IPS-NIHi7 (cell line): ENCODE measurements at regions not wholly inside any gene's neighbourhood (a gene's known extent, or its start where the extent isn't known, plus 50 kb on each side); places are given as distances from the start of the nearest gene placed in this dataset.

Experiments used
- DNase-seq: peaks from one replicate; pipeline ENCODE4 v3.0.0; 2012; ENCODE audit warnings: mixed read lengths; ENCODE audit errors: extremely low spot score

DNA sequence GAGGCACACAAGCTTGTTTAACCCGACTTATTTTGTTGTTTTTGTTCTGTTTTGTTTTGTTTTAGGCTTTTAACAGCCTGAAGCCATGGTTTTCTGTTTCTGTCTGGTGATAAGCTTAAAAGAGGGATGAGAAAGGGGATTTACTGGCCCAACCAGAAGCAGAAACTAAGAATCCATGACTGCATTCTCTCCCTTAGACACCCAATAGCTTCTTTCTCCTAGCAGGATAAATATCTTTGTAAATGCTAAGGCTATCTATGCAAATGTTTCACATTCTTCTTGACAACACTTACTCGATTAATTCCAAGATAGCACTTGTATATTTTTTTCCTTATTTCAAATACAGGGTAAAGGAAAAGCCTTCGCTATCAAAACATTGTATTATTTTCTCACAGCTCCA, 53.7 kb upstream of the SMAD1 start:
- DNase-seq = no peak

GRCh38 chr4:145427221-145427620, 54.4 kb upstream of the SMAD1 start:
- no peak for DNase-seq

GRCh38 chr4:145423017-145423708, 58.5 kb upstream of the SMAD1 start:
- no peak for DNase-seq

GRCh38 chr4:145420595-145421214, 60.9 kb upstream of the SMAD1 start:
- DNase-seq = no peak

DNA sequence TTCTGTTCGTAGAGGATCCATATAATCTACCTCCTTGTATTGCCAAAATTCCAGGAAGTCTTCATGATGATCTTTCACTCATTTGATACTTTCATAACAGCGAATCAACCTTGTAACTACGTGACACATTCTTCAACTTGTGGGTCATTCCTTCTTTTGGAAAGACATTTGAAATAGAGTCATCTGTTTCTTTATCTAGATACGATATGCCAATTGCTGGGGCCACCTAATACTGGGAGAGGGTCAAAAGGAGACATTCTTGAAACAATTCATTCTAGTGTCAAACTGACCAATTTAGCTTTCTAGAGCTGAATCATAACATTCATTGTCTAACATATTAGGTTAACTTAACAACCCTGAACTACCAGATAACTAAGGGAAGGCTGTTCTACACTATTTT, 62.9 kb upstream of the SMAD1 start:
- DNase-seq = no peak

DNA sequence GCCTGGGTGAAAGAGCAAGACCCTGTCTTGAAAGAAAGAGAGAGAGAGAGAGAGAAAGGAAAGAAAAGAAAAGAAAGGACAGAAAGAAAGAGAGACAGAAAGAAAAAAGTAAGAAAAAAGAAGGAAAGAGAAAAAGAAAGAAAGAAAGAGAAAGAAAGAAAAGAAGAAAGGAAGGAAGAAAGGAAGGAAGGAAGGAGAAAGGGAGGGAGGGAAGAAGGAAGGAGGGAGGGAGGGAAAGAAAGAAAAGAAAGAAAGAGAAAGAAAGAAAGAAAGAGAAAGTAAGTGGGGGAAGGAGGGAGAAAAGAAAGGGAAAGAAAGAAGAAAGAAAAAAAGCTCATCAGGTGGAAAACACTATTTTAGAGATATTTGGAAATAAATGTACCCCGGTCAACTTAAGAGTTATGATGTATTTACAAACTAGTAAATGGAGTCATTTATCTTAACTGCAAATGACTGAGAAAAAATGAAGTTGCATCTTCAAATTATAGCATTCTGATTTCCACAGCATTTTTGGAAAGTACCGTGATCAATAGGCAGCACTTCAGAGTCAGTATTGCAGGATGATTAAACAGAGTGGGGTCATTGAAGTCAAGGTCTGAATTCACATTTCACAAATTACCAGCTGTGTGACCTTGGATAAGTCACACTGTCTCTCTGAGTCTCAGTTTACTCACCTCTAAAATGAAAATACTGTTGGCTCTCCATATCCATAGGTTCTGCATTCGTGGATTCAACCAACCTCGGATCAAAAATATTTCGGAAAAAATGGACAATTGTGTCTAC, 64.1 kb upstream of the SMAD1 start:
- no peak for DNase-seq

DNA sequence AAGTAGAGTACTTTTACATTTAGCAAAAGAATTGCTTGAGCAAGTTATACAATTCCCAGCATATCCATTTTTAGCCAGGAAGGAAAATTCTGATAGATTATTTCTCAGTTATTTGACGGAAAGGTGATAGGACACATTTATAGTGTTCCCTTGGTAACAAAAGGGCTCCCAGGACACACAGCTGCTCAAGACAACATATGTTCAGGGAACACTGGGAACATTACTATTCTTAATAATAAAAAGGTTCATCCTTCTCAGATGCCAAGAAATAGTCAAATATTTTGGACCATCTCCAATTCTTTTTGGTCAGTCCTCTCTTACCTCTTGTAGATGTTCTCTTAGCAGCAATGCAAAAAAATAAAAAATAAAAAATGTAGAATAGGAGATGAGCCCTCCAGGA, 66.8 kb upstream of the SMAD1 start:
- DNase-seq = no peak

DNA sequence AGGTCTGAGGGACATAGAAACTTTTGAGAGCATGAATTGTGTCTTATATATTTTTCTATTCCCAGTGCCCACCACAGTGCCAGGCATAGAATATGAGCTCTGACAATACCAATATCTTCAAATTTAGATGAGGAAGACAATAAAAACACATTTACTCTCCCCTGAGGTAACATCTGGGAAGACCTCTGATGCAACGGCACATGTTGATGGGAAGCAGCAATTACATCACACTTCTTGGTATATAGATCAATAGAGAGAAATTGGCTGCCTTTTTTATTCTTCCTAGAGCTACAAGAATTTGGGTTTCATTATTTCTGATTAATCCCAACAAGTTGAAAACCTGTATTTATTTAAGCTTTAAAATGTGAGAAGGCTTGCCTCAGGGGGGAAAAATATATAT, 67.4 kb upstream of the SMAD1 start:
- DNase-seq = no peak

DNA sequence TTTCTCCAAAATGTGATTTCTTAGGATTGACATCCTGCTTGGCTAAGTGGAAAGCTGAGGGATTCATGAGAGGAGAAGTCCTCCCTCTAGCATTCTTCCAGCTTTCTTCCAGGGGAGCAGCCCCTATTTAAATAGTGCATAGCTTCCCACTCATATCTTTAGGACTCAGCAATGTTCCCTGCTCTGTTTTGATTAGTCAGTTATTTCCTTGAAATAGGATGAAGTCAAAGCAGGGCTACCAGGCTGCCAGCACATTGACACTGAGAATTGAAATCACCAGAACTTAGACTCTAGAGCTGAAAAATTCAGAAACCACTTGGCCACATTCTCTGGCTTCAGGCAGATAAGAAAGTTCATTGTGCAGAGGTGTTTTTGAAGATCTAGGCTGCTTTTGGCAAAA, 74.7 kb upstream of the SMAD1 start:
- DNase-seq = no peak

DNA sequence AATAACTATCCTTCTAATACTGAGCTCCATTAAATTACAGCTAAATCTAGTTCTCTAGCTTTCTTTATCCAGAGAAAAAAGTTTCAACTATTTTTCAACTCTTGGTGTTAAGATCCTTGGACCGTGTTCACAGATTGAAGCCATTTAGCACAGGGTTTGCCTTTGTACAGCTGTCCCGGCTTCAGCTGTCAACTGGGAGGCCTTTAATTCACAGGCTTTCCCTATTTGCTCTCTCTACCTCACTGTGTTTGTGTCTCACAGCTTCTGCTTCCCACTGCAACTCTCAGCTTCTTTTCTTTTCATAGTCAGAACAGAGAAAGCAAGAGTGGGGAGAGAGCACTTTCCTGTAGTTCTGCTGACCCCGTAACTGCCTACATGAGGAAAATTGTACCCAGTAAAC, 76.9 kb upstream of the SMAD1 start:
- no peak for DNase-seq

DNA sequence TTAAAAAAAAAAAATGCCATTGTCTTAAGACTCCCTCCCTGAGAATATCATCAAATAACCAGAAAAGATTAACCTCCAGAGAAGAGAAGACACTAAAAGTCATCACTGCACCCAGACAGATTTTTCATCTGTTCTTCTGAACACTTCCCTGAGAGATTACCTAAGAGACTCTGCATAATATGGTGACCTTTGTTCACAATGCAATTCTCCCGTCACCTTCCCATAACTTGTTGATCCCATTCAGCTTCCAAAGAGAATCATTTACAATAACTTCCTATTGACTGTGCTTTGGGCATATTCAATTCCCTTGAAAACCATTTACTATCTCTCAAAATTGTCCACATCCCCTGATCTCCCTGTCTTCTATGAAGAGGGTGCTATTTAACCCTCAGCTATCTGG, 85.1 kb upstream of the SMAD1 start:
- DNase-seq = no peak

- no peak for DNase-seq
Measured at GRCh38 chr4:145390571-145390970, 91.1 kb upstream of the SMAD1 start.

DNA sequence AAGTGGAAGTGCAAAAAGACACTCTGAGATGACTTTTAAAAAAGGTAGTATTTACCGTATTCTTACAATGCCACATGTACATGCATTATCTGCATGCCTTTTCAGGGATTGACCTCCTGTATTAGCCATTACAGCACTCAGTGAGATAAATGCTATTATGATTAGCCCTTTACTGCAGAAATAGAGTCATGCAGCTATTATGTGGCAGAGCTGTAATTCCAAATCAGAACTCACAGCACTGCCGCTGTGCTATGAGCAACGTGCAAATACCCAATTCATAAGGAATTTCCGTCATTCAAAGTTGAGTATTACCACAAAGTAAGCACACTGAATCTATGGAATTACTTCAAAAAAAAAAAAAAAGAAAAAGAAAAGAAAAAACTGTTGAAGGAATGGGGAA, 92.1 kb upstream of the SMAD1 start:
- no peak for DNase-seq

GRCh38 chr4:145388043-145388442, 93.6 kb upstream of the SMAD1 start:
- DNase-seq = no peak

DNA sequence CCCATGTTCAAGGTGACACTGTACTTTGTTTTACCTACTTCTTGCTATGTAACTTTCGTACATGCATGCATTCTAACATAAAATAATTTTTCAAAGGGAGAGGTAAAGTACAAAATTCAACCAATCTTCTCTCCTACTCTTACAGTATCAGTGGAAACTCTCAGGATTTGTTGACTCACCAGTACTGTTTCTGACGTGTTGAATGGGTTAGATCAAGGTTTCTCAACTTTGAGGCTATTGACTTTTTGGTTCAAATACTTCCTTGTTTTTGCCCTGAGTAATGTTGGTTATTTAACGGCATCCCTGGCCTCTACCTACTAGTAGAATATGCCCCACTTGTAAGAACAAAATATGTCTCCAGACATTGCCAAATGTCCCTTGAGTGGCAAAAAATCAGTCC, 94.6 kb upstream of the SMAD1 start:
- DNase-seq = no peak

DNA sequence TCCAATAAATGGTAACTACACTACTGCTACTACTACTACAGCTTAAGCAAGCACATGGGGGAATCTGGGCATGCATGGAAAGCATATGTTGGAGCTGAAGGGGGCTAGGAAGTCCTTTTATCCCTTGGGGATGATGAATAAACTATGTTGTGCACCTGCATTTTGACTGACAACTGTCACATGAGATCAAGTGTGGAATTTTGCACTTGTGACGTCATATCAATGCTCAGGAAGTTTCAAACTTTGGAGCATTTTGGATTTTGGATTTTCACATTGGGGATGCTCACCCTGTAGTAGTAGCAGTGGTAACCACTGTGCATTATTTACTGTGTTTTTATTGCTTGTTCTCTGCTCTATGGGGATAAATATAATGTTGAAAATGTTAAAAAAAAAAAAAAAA, 100.5 kb upstream of the SMAD1 start:
- no peak for DNase-seq

GRCh38 chr4:145380123-145380522, 101.5 kb upstream of the SMAD1 start:
- DNase-seq = no peak

DNA sequence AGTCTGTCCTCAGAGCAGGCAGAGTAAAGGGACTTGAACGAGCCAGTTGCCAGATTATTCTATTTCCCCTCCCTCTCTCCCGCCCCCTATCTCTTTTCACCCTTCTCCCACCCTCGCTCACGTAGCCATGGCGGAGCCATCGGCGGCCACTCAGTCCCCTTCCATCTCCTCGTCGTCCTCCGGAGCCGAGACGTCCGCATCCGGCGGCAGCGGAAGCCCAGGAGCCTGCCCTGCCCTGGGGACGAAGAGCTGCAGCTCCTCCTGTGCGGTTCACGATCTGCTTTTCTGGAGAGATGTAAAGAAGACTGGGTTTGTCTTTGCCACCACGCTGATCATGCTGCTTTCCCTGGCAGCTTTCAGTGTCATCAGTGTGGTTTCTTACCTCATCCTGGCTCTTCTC, 106.2 kb upstream of the SMAD1 start:
- DNase-seq = no peak

GRCh38 chr4:145352438-145353145, 129.1 kb upstream of the SMAD1 start:
- DNase-seq = no peak

DNA sequence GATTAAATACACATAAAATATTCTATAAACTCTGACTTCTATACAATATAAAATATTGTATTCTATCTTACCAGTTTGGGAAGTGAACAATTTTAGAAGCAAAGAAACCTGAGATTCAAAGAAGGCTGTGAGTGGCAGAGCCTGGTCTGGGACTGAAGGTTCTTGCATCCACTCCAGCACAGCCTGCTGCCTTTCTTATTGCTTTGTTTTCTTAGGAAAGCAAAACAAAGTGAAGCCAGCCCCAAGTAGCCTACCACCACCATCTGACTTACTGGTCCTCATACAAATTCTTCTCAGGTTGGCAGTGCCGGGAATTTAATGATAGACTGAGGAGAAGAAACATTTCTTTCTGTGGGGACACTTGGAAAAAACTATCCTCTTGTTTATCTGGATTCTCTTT, 129.7 kb upstream of the SMAD1 start:
- DNase-seq = no peak

- DNase-seq = no peak
Measured at GRCh38 chr4:145351162-145351561, 130.5 kb upstream of the SMAD1 start.

DNA sequence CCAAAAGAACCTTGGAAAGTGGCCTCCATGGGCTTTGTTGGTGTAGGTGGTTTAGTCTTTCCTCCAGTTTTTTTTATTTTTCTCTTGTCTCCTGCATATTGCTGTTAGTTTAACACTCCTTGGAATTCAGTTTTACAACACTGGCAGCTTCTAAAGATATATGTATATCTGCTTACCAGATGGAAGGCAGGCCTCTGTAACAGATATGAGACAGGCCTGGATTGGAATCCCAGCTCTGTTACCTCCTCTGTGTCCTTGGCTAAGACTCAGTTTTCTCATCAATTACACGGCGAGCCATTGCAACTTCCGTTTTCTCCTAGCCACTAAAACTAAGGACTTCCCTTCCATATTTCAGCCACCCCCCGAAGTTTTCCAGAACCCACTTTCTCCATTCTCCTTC, 133.4 kb upstream of the SMAD1 start:
- no peak for DNase-seq

GRCh38 chr4:145347684-145348083, 134.0 kb upstream of the SMAD1 start:
- no peak for DNase-seq
